Astrocyte of the cerebellum (primary cell): ENCODE measurements at regions not wholly inside any gene's neighbourhood (a gene's known extent, or its start where the extent isn't known, plus 50 kb on each side); places are given as distances from the start of the nearest gene placed in this dataset.

Source experiments
- DNase-seq: peaks from one replicate; pipeline ENCODE4 v3.0.0-alpha.2; 2011; ENCODE audit warnings: low read depth
- H3K4me3 ChIP-seq: 2 replicates; pipeline ENCODE4 v1.5.1; 2011; ENCODE audit warnings: mild to moderate bottlenecking, low read depth, low read length, moderate library complexity
- in situ Hi-C: cut with HindIII; loops from 2 replicates; pipeline ENCODE4 v1.10.0; 2017; ENCODE audit warnings: low sequenced_read_pairs
- TF ChIP-seq, protein P1 (sequence below): IDR thresholded peaks from 2 replicates; pipeline ENCODE4 v1.5.1; 2012; ENCODE audit warnings: low read length, low read depth, moderate library complexity, mild to moderate bottlenecking; ENCODE audit errors: missing control alignments

DNA sequence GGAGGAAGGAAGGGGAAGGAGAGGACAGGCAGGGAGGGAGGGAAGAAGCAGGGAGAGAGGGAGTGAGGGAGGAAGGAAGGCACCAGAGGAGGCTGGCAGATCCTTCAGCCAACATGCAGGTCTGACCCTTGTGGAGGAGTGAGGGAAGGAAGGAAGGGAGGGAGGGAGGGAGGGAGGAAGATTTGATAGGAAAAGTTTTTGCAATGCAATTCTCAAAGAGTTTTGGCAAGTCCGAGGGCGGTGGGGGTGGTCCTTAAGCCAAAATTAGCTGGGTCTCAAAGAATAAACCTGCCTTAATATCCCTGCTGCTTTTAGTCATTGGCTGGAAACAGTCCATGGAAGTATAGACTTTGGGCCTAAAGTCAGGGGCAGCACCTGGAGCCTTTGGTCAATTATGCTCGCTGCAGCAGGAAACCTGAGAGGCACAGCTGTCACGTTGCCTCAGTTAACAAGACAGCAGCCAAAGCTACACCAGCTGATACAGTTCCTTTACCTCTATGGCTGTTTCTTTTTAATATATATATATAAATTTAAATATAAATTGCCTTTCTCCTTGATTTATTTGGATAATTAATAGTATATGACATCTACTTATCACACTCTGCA is 115.7 kb upstream of the RALGAPA2 start:
- in situ Hi-C loops: no loop called here
- TF ChIP-seq, protein P1, sequence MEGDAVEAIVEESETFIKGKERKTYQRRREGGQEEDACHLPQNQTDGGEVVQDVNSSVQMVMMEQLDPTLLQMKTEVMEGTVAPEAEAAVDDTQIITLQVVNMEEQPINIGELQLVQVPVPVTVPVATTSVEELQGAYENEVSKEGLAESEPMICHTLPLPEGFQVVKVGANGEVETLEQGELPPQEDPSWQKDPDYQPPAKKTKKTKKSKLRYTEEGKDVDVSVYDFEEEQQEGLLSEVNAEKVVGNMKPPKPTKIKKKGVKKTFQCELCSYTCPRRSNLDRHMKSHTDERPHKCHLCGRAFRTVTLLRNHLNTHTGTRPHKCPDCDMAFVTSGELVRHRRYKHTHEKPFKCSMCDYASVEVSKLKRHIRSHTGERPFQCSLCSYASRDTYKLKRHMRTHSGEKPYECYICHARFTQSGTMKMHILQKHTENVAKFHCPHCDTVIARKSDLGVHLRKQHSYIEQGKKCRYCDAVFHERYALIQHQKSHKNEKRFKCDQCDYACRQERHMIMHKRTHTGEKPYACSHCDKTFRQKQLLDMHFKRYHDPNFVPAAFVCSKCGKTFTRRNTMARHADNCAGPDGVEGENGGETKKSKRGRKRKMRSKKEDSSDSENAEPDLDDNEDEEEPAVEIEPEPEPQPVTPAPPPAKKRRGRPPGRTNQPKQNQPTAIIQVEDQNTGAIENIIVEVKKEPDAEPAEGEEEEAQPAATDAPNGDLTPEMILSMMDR: no peak
- DNase-seq: no peak

DNA sequence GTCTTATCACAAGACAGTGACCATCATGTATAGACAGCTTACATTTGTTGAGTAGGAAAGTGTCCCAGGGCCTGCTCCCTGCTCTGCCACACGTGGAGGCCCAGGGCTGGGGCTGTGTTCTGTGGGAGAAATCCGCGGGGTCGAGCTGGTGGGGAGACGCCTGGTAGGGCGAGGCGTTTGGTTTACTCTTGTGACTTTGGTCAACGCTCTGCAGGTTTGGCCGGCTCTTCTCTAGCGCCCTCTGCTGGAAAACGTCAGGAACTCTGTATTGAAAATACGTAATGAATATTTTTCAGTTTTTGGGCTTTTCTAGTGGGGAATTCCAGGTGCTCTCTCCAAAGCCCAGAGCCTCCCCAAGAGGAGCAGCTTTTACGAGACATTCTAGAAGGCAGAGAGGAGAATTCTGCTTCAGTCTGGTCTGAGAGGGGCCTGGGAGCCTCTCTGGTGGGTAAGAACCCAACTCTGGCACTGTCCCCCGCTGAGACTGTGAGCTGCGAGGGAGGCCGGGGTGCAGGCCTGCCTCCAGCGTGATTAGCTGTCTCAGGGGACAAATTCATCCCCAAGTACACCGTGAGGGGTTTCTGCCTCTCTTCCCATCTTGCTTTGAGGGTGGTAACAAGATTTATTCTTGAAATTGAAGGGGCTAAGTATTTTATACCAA is 112.6 kb upstream of the RALGAPA2 start:
- no peak overlapping the region for H3K4me3 ChIP-seq
- DNase-seq: no peak
- TF ChIP-seq, protein P1: peak; percentile 61
- in situ Hi-C loops: no loop called here

More for the DNA sequence above, 115.7 kb upstream of the RALGAPA2 start:
- no peak overlapping the region for H3K4me3 ChIP-seq

DNA sequence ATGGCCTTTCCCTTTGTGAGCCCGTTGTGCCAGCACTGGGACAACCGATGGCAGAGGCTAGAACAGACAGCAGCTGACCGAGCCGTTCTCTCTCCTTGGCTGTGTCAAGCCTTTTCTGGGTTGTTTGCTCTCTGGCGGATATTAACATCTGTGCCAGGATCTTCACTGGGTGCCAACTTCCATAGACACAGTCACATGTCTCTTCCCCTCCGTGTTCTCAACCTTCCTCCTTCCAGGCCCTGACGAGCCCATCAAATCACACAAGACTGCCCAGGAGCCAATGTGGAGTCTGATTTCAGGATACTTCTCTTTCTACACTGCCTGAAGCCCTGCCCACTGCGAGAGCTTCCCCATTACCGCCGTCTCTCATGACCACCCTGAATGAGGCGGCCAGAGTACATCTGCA is 111.0 kb upstream of the RALGAPA2 start:
- in situ Hi-C loops: no loop called here
- TF ChIP-seq, protein P1: no peak
- H3K4me3 ChIP-seq: no peak overlapping the region
- DNase-seq: no peak

DNA sequence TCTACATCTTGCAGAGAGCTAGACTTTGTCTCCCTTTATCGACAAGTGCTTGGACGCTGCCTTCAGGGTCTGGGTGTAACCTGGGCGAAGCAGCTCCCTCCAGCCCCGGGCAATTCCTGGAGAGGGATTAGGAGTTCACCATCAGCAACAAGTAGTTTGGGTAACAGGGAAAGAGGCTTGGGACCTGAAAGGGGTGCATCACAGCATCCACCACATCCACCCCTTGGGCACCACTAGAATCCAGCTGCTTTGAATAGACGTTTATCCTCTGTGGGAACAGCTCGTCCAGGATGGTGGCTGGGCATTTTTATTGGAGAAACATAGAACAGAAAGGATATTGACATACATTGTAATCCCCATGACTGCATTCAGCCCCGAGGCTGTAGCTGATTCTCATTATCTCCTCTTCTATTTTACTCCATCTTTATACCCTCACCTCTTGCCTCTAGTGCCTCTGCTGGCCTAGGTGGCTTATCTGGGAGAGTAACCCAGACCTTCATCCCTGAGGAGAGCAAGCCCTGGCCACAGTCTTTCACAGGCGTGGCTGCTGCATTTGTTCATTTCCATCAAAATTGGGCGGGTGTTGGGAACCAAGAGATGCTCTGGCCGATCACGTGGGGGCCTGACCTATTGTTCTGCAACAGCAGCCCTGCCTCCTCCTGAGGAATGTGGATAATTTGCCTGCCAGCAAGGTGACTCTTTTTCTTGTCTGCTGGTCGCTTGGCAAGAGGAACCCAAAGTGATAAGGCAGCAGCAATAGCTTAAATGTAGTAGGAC is 109.2 kb upstream of the RALGAPA2 start:
- no peak for DNase-seq
- in situ Hi-C loops: no loop called here
- TF ChIP-seq, protein P1: no peak
- no peak overlapping the region for H3K4me3 ChIP-seq

DNA sequence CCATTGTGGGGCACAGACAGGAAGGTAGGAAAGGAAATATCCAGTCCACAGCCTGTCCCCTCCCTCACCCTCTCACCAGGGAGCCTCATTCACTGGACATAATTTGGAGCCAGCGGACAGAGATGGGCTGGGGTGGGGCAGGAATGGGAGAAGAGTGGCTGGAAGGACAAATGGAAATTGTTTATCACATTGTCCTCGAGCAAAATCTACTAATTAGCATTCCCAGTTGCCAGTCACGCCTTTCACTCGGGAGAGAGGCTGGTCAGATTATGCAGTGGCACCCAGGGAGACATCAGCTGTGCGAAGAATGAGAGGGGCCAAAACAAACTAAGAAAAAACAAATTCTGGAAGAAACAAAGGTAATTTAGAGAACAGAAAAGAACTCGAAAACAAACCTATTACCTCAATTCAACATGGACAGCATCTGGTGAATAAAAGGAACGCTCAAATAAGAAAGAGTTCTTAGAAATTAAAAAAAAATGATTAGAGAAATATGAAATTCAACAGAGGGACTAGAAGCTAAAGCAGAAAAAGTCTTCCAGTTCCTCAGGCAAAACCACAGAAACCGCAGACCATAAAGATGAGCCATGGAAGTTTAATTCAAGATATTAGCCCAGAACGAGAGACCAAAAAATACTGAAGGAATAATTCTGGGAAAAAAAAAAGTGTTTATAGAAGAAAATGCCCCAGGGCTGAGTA is 108.5 kb upstream of the RALGAPA2 start:
- TF ChIP-seq, protein P1: no peak
- DNase-seq: no peak
- H3K4me3 ChIP-seq: no peak overlapping the region
- in situ Hi-C loops: no loop called here

DNA sequence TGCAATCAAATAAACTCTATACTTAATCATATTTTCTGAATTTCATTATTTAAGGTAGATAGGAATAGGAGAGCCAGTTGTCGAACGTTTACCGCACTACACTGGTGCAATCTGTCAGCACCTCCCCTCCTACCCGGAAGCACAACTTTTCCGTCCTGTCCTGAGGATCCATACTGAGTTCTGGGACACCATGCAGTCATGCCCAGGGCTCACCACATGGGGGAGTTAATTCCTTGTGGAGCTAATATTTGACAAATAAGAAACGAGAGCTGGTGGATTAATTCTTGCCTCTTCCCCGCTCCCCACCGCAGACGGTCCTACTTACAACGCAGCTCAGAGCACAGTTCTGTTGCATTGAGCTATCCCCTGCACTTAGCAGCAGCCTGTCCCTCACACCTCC is 107.7 kb upstream of the RALGAPA2 start:
- TF ChIP-seq, protein P1: no peak
- in situ Hi-C loops: no loop called here
- no peak for DNase-seq
- H3K4me3 ChIP-seq: no peak overlapping the region
